HL-60 (cell line): ENCODE measurements at regions not wholly inside any gene's neighbourhood (a gene's known extent, or its start where the extent isn't known, plus 50 kb on each side); places are given as distances from the start of the nearest gene placed in this dataset.

Experiments used
- DNase-seq, 2 experiments: peaks; one replicate each; pipeline ENCODE4 v3.0.0-alpha.2; 2010 to 2020; ENCODE audit warnings: low read depth in 1 of 2, low spot score in 1 of 2
- H3K27ac ChIP-seq: fragments of 250-450 bp; sonication (Bioruptor Pico); replicated peaks from 2 replicates; pipeline ENCODE4 v1.5.1; 2020; ENCODE audit warnings: mild to moderate bottlenecking, moderate library complexity
- H3K27me3 ChIP-seq: fragments of 250-450 bp; sonication (Bioruptor Pico); 2 replicates; pipeline ENCODE4 v1.5.1; 2021; ENCODE audit warnings: mild to moderate bottlenecking, moderate library complexity; ENCODE audit not compliant: insufficient read depth, poor library complexity, severe bottlenecking
- H3K4me3 ChIP-seq: replicated peaks from 2 replicates; pipeline ENCODE4 v1.5.1; 2011; ENCODE audit warnings: mild to moderate bottlenecking, control low read depth, low read length; ENCODE audit not compliant: insufficient read depth
- GABPA ChIP-seq: IDR thresholded peaks from 2 replicates; pipeline ENCODE4 v1.6.1; 2012; ENCODE audit warnings: low read depth
- POLR2AphosphoS5 ChIP-seq: IDR thresholded peaks from 2 replicates; pipeline ENCODE4 v1.6.1; 2012; ENCODE audit warnings: low read depth
- SPI1 ChIP-seq: IDR thresholded peaks from 2 replicates; pipeline ENCODE4 v1.6.1; 2012; ENCODE audit warnings: low read depth, mild to moderate bottlenecking, borderline replicate concordance
- TF ChIP-seq, protein P1 (sequence below): IDR thresholded peaks from 2 replicates; pipeline ENCODE4 v1.6.1; 2012; ENCODE audit warnings: low read depth; ENCODE audit not compliant: insufficient replicate concordance
- TF ChIP-seq, protein P2 (sequence below): IDR thresholded peaks from one replicate; pipeline ENCODE4 v1.5.1; 2011; ENCODE audit warnings: low read length, control low read depth, inconsistent platforms; ENCODE audit not compliant: insufficient read depth

- peak; percentile 1 to 6 for DNase-seq
- Histone ChIP-seq H3K27ac (no peak overlapping the region), H3K4me3 (no peak overlapping the region), H3K27me3 (no peaks in the 10 kb centered on the region)
- TF ChIP-seq POLR2AphosphoS5 (no peak), GABPA (no peak), SPI1 (no peak)
- TF ChIP-seq, protein P1, sequence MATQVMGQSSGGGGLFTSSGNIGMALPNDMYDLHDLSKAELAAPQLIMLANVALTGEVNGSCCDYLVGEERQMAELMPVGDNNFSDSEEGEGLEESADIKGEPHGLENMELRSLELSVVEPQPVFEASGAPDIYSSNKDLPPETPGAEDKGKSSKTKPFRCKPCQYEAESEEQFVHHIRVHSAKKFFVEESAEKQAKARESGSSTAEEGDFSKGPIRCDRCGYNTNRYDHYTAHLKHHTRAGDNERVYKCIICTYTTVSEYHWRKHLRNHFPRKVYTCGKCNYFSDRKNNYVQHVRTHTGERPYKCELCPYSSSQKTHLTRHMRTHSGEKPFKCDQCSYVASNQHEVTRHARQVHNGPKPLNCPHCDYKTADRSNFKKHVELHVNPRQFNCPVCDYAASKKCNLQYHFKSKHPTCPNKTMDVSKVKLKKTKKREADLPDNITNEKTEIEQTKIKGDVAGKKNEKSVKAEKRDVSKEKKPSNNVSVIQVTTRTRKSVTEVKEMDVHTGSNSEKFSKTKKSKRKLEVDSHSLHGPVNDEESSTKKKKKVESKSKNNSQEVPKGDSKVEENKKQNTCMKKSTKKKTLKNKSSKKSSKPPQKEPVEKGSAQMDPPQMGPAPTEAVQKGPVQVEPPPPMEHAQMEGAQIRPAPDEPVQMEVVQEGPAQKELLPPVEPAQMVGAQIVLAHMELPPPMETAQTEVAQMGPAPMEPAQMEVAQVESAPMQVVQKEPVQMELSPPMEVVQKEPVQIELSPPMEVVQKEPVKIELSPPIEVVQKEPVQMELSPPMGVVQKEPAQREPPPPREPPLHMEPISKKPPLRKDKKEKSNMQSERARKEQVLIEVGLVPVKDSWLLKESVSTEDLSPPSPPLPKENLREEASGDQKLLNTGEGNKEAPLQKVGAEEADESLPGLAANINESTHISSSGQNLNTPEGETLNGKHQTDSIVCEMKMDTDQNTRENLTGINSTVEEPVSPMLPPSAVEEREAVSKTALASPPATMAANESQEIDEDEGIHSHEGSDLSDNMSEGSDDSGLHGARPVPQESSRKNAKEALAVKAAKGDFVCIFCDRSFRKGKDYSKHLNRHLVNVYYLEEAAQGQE, result no peak
- TF ChIP-seq, protein P2, sequence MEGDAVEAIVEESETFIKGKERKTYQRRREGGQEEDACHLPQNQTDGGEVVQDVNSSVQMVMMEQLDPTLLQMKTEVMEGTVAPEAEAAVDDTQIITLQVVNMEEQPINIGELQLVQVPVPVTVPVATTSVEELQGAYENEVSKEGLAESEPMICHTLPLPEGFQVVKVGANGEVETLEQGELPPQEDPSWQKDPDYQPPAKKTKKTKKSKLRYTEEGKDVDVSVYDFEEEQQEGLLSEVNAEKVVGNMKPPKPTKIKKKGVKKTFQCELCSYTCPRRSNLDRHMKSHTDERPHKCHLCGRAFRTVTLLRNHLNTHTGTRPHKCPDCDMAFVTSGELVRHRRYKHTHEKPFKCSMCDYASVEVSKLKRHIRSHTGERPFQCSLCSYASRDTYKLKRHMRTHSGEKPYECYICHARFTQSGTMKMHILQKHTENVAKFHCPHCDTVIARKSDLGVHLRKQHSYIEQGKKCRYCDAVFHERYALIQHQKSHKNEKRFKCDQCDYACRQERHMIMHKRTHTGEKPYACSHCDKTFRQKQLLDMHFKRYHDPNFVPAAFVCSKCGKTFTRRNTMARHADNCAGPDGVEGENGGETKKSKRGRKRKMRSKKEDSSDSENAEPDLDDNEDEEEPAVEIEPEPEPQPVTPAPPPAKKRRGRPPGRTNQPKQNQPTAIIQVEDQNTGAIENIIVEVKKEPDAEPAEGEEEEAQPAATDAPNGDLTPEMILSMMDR, result peak; percentile 28
These were observed 612.5 kb downstream of the FSCB start for GRCh38 chr14:43894534-43894933.

GRCh38 chr14:43887523-43887922 is 619.6 kb downstream of the FSCB start:
- no peaks in the 10 kb centered on the region for H3K27me3 ChIP-seq
- DNase-seq, result no peak
- TF ChIP-seq POLR2AphosphoS5 (no peak), SPI1 (no peak), GABPA (no peak)
- TF ChIP-seq, protein P2, result no peak
- TF ChIP-seq, protein P1, result no peak
- H3K27ac ChIP-seq, result no peak overlapping the region
- H3K4me3 ChIP-seq, result no peak overlapping the region

DNA sequence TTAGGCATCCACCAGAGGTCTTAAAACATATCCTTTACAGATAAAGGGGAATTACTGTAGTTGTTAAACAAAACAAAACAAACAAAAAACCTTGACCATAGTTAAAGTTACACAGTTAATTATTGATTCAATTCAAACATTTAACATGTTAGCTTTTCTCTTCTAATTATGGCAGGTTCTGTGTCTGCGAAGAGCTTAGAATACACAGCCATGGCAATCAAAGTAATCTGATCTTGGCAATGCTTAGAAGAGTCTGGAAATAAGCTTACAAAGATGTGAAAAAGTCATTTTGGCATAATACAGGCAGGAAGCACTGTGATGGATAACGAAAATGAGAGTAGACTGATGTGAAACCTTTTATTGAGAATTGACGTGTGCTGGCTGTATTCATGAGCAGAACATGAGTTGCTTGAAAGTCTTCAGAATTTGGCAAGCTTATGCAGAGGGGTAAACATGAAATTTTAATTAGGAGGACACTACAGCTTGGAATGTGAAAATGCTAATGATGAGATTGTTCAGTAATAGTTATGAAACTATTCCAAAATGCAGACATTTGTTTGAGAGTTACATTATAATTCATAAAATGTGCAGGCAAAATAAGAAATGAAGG is 629.6 kb downstream of the FSCB start:
- Histone ChIP-seq H3K27me3 (no peaks in the 10 kb centered on the region), H3K4me3 (no peak overlapping the region), H3K27ac (no peak overlapping the region)
- no peak for DNase-seq
- no peak for TF ChIP-seq POLR2AphosphoS5
- TF ChIP-seq, protein P1, result no peak
- TF ChIP-seq, protein P2, result no peak
- TF ChIP-seq SPI1, result no peak
